ENCODE measurements at regions not wholly inside any gene's neighbourhood (a gene's known extent, or its start where the extent isn't known, plus 50 kb on each side); places are given as distances from the start of the nearest gene placed in this dataset.

DNA sequence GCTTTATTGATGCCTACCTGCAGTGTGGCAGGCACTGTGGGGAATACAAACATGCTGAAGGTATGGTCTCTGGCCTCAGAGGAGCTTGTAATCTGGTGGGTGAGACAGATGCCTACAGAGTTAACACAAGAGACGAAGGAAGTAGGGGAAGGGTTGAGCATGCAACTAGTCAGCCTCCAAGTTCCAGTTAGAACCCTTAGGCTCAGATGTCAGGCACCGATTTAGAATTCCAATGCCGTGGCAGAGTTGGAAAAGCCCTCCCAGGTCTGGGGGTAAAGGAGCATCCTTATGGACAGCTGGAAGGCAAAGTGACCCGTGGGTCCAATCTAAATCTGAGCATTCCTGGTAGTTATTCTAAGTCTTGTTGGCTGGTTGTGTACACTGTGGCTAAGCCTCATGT, 132.9 kb upstream of the GJB5 start (continued):
- TF ChIP-seq, protein P1, sequence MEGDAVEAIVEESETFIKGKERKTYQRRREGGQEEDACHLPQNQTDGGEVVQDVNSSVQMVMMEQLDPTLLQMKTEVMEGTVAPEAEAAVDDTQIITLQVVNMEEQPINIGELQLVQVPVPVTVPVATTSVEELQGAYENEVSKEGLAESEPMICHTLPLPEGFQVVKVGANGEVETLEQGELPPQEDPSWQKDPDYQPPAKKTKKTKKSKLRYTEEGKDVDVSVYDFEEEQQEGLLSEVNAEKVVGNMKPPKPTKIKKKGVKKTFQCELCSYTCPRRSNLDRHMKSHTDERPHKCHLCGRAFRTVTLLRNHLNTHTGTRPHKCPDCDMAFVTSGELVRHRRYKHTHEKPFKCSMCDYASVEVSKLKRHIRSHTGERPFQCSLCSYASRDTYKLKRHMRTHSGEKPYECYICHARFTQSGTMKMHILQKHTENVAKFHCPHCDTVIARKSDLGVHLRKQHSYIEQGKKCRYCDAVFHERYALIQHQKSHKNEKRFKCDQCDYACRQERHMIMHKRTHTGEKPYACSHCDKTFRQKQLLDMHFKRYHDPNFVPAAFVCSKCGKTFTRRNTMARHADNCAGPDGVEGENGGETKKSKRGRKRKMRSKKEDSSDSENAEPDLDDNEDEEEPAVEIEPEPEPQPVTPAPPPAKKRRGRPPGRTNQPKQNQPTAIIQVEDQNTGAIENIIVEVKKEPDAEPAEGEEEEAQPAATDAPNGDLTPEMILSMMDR (conservative IDR thresholded peaks at IDR 0.05; ENCODE audit: low read depth in 2 of 2): no peak
- TF ChIP-seq NANOG (IDR thresholded peaks at IDR 0.05; ENCODE audit: borderline replicate concordance) (no peak), STAT1 (IDR thresholded peaks at IDR 0.05; ENCODE audit: unreplicated experiment) (no peak), ETS1 (IDR thresholded peaks at IDR 0.05) (no peak), ZNF114 (CRISPR knock-in tag; IDR thresholded peaks at IDR 0.05) (no peak)

DNA sequence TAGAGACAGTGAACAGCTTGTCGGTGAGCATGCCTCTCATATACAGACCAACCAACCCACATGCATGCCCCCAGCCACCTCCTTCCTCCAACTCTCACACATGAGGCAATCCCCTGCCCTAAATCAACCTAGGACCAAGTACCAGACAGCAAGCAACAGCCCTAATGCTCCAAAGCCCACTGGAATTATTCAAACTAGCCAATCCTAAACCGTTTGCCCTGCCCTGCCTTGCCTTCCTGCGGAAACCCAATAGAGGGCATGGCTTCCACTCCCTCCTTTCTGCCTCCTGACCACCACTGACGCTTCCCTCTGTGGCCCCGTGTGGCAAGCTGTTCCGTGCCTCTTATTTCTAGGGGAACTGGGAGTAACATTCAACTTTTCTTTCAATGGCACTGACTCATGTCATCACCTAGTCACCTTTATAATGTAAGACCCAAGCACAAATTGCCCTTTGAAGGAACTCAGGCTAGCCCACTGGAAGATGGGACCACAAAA, 129.3 kb upstream of the GJB5 start:
- H3K27me3 Mint-ChIP-seq (ENCODE audit: insufficient read depth, low read depth, poor library complexity): peaks cover 2% of the 10 kb centered on the region
- no peak overlapping the region for H3K27ac Mint-ChIP-seq
- no peaks in the 10 kb centered on the region for H3K9me3 Mint-ChIP-seq
- TF ChIP-seq CREB1 (CRISPR knock-in tag; IDR thresholded peaks at IDR 0.05; ENCODE audit: low read depth): no peak
- TF ChIP-seq ZNF462 (CRISPR knock-in tag; IDR thresholded peaks at IDR 0.05): no peak
- no peak for TF ChIP-seq ZNF114 (CRISPR knock-in tag; IDR thresholded peaks at IDR 0.05)
- no peak for TF ChIP-seq JUNB (IDR thresholded peaks at IDR 0.05; ENCODE audit: unreplicated experiment)
- TF ChIP-seq ETS1 (IDR thresholded peaks at IDR 0.05): no peak
- no peak for TF ChIP-seq EZH2 (IDR thresholded peaks at IDR 0.05; ENCODE audit: low read depth, unreplicated experiment)
- TF ChIP-seq, protein P1 (conservative IDR thresholded peaks at IDR 0.05; ENCODE audit: low read depth in 2 of 2): no peak
- TF ChIP-seq EZH2phosphoT487 (IDR thresholded peaks at IDR 0.05; ENCODE audit: unreplicated experiment): no peak
- no peak for TF ChIP-seq STAT1 (IDR thresholded peaks at IDR 0.05; ENCODE audit: unreplicated experiment)
- TF ChIP-seq POLR2AphosphoS5 (IDR thresholded peaks at IDR 0.05; ENCODE audit: low read depth): no peak
- TF ChIP-seq ZNF331 (CRISPR knock-in tag; IDR thresholded peaks at IDR 0.05; ENCODE audit: low read depth): no peak

More for the DNA sequence above, 129.3 kb upstream of the GJB5 start:
- Histone ChIP-seq H4K20me1 (replicated peaks; ENCODE audit: insufficient read depth) (no peaks in the 10 kb centered on the region), H3K27ac (ENCODE audit: low read depth) (no peak overlapping the region), H3K27me3 (ENCODE audit: insufficient read depth) (no peaks in the 10 kb centered on the region), H2AFZ (no peak overlapping the region), H3K4me2 (no peak overlapping the region), H3K79me2 (replicated peaks; ENCODE audit: insufficient read depth) (no peaks in the 10 kb centered on the region), H3K9me2 (ENCODE audit: insufficient read depth) (peaks cover 15% of the 10 kb centered on the region; the same call in 1 of the 2 replicates), H3K36me3 (ENCODE audit: insufficient read depth) (no peaks in the 10 kb centered on the region), H3F3A (replicated peaks; ENCODE audit: low read depth) (no peaks in the 10 kb centered on the region), H3K4me3 (no peak overlapping the region), H3K4me1 (ENCODE audit: insufficient read depth) (peaks cover under 1% of the 10 kb centered on the region; the same call in 1 of the 2 replicates)
- ATAC-seq (no peak), DNase-seq (ENCODE audit: low spot score) (no peak)
- Mint-ChIP-seq H3K4me1 (no peaks in the 10 kb centered on the region; the same call in 2 of the 3 replicates), H3K36me3 (ENCODE audit: low read depth) (no peaks in the 10 kb centered on the region), H3K4me3 (no peak overlapping the region)

Data from GM23338 (cell line).